GM19395 (cell line): ENCODE measurements at regions not wholly inside any gene's neighbourhood (a gene's known extent, or its start where the extent isn't known, plus 50 kb on each side); places are given as distances from the start of the nearest gene placed in this dataset.

ENCODE experiments used
- ATAC-seq: cut with Tn5 transposase; IDR thresholded peaks from one replicate; pipeline ENCODE4 v1.9.1; 2021; ENCODE audit warnings: mild to moderate bottlenecking, moderate library complexity; ENCODE audit not compliant: unreplicated experiment

- ATAC-seq = no peak
Measured at GRCh38 chr10:31262672-31263071, 56.3 kb upstream of the ZEB1 start.

- ATAC-seq = no peak
Measured at GRCh38 chr10:31263903-31264302, 55.1 kb upstream of the ZEB1 start.

GRCh38 chr10:31268444-31269303 lies 50.3 kb upstream of the ZEB1 start:
- no peak for ATAC-seq
